ENCODE measurements at regions not wholly inside any gene's neighbourhood (a gene's known extent, or its start where the extent isn't known, plus 50 kb on each side); places are given as distances from the start of the nearest gene placed in this dataset.
"Not testable (repeated sequence)": the region's sequence is repeated elsewhere in the genome, so short reads cannot be mapped to it uniquely, and the experiment has no call there.

- Mint-ChIP-seq H3K4me1 (ENCODE audit: low read depth) (peaks cover 9% of the 10 kb centered on the region), H3K4me3 (ENCODE audit: unreplicated experiment) (no peak overlapping the region), H3K27ac (ENCODE audit: unreplicated experiment) (no peak overlapping the region), H3K36me3 (ENCODE audit: low read depth) (no peaks in the 10 kb centered on the region), H3K27me3 (ENCODE audit: low read depth) (no peaks in the 10 kb centered on the region), H3K9me3 (ENCODE audit: low read depth) (no peaks in the 10 kb centered on the region)
- no peak for DNase-seq (ENCODE audit: low spot score)
- TF ChIP-seq CTCF (IDR thresholded peaks at IDR 0.05) = no peak
Measured at GRCh38 chr22:42189761-42190160, 59.2 kb upstream of the CYP2D6 start.

- H3K27ac Mint-ChIP-seq (ENCODE audit: unreplicated experiment) = no peak overlapping the region
Measured at GRCh38 chr22:42188808-42189447, 58.3 kb upstream of the CYP2D6 start.

GRCh38 chr22:42187646-42188045 is 57.0 kb upstream of the CYP2D6 start:
- no peaks in the 10 kb centered on the region for H3K9me3 Mint-ChIP-seq (ENCODE audit: low read depth)
- no peak for TF ChIP-seq CTCF (IDR thresholded peaks at IDR 0.05)
- no peaks in the 10 kb centered on the region for H3K36me3 Mint-ChIP-seq (ENCODE audit: low read depth)
- no peak overlapping the region for H3K4me3 Mint-ChIP-seq (ENCODE audit: unreplicated experiment)
- H3K4me1 Mint-ChIP-seq (ENCODE audit: low read depth) = peaks cover 9% of the 10 kb centered on the region
- DNase-seq (ENCODE audit: low spot score) = no peak
- no peak overlapping the region for H3K27ac Mint-ChIP-seq (ENCODE audit: unreplicated experiment)
- no peaks in the 10 kb centered on the region for H3K27me3 Mint-ChIP-seq (ENCODE audit: low read depth)

More at GRCh38 chr22:42188808-42189447, 58.3 kb upstream of the CYP2D6 start:
- Mint-ChIP-seq H3K36me3 (ENCODE audit: low read depth) (no peaks in the 10 kb centered on the region), H3K27me3 (ENCODE audit: low read depth) (no peaks in the 10 kb centered on the region), H3K4me1 (ENCODE audit: low read depth) (peaks cover 9% of the 10 kb centered on the region), H3K4me3 (ENCODE audit: unreplicated experiment) (no peak overlapping the region), H3K9me3 (ENCODE audit: low read depth) (no peaks in the 10 kb centered on the region)
- no peak for TF ChIP-seq CTCF (IDR thresholded peaks at IDR 0.05)
- DNase-seq (ENCODE audit: low spot score) = no peak

- TF ChIP-seq CTCF (IDR thresholded peaks at IDR 0.05) = no peak
- Mint-ChIP-seq H3K27ac (ENCODE audit: unreplicated experiment) (no peak overlapping the region), H3K36me3 (ENCODE audit: low read depth) (no peaks in the 10 kb centered on the region), H3K9me3 (ENCODE audit: low read depth) (no peaks in the 10 kb centered on the region), H3K27me3 (ENCODE audit: low read depth) (no peaks in the 10 kb centered on the region), H3K4me3 (ENCODE audit: unreplicated experiment) (no peak overlapping the region), H3K4me1 (ENCODE audit: low read depth) (peaks cover 9% of the 10 kb centered on the region)
- DNase-seq (ENCODE audit: low spot score) = no peak
Measured at GRCh38 chr22:42185915-42186439, 55.4 kb upstream of the CYP2D6 start.

GRCh38 chr22:42184852-42185251 is 54.2 kb upstream of the CYP2D6 start:
- no peak overlapping the region for H3K27ac Mint-ChIP-seq (ENCODE audit: unreplicated experiment)
- no peak for TF ChIP-seq CTCF (IDR thresholded peaks at IDR 0.05)
- no peaks in the 10 kb centered on the region for H3K9me3 Mint-ChIP-seq (ENCODE audit: low read depth)
- H3K27me3 Mint-ChIP-seq (ENCODE audit: low read depth) = no peaks in the 10 kb centered on the region
- no peak overlapping the region for H3K4me3 Mint-ChIP-seq (ENCODE audit: unreplicated experiment)
- no peaks in the 10 kb centered on the region for H3K36me3 Mint-ChIP-seq (ENCODE audit: low read depth)
- H3K4me1 Mint-ChIP-seq (ENCODE audit: low read depth) = peaks cover 15% of the 10 kb centered on the region
- no peak for DNase-seq (ENCODE audit: low spot score)

- not testable (repeated sequence) for H3K27ac Mint-ChIP-seq (ENCODE audit: unreplicated experiment); H3K9me3 Mint-ChIP-seq (ENCODE audit: low read depth)
Measured at GRCh38 chr22:42183461-42184059, 53.0 kb upstream of the CYP2D6 start.

More at GRCh38 chr22:42183461-42184059, 53.0 kb upstream of the CYP2D6 start:
- not testable (repeated sequence) for H3K27me3 Mint-ChIP-seq (ENCODE audit: low read depth); H3K4me3 Mint-ChIP-seq (ENCODE audit: unreplicated experiment); H3K36me3 Mint-ChIP-seq (ENCODE audit: low read depth); DNase-seq (ENCODE audit: low spot score)
- H3K4me1 Mint-ChIP-seq (ENCODE audit: low read depth) = peaks cover 18% of the 10 kb centered on the region
